ENCODE measurements at regions not wholly inside any gene's neighbourhood (a gene's known extent, or its start where the extent isn't known, plus 50 kb on each side); places are given as distances from the start of the nearest gene placed in this dataset.

GRCh38 chr1:232445361-232446106 lies 184.4 kb downstream of the SIPA1L2 start:
- no peak for DNase-seq (ENCODE audit: low spot score)

- no peak for DNase-seq (ENCODE audit: low spot score)
Measured at GRCh38 chr1:232443372-232443771, 186.6 kb downstream of the SIPA1L2 start.

- DNase-seq (ENCODE audit: low spot score), result no peak
Measured at GRCh38 chr1:232441036-232441411, 188.9 kb downstream of the SIPA1L2 start.

- no peak for DNase-seq (ENCODE audit: low spot score)
Measured at GRCh38 chr1:232440325-232441035, 189.5 kb downstream of the SIPA1L2 start.

- DNase-seq (ENCODE audit: low spot score), result no peak
Measured at GRCh38 chr1:232439011-232439410, 190.9 kb downstream of the SIPA1L2 start.

- no peak for DNase-seq (ENCODE audit: low spot score)
Measured at GRCh38 chr1:232438476-232438875, 191.5 kb downstream of the SIPA1L2 start.

- DNase-seq (ENCODE audit: low spot score), result no peak
Measured at GRCh38 chr1:232437510-232437909, 192.4 kb downstream of the SIPA1L2 start.

- no peak for DNase-seq (ENCODE audit: low spot score)
Measured at GRCh38 chr1:232435729-232436128, 194.2 kb downstream of the SIPA1L2 start.

- no peak for DNase-seq (ENCODE audit: low spot score)
Measured at GRCh38 chr1:232432313-232432712, 197.6 kb downstream of the SIPA1L2 start.

GRCh38 chr1:232431748-232432147 lies 198.2 kb downstream of the SIPA1L2 start:
- no peak for DNase-seq (ENCODE audit: low spot score)

GRCh38 chr1:232431326-232431725 lies 198.6 kb downstream of the SIPA1L2 start:
- no peak for DNase-seq (ENCODE audit: low spot score)

GRCh38 chr1:232430467-232430866 lies 199.5 kb downstream of the SIPA1L2 start:
- no peak for DNase-seq (ENCODE audit: low spot score)

- DNase-seq (ENCODE audit: low spot score), result no peak
Measured at GRCh38 chr1:232428786-232429530, 201.0 kb downstream of the SIPA1L2 start.

- no peak for DNase-seq (ENCODE audit: low spot score)
Measured at GRCh38 chr1:232428036-232428645, 201.8 kb downstream of the SIPA1L2 start.

GRCh38 chr1:232426801-232427200 lies 203.1 kb downstream of the SIPA1L2 start:
- no peak for DNase-seq (ENCODE audit: low spot score)

GRCh38 chr1:232425421-232425820 lies 204.5 kb downstream of the SIPA1L2 start:
- DNase-seq (ENCODE audit: low spot score), result no peak

GRCh38 chr1:232423591-232423990 lies 206.3 kb downstream of the SIPA1L2 start:
- DNase-seq (ENCODE audit: low spot score), result no peak

- no peak for DNase-seq (ENCODE audit: low spot score)
Measured at GRCh38 chr1:232422898-232423297, 207.0 kb downstream of the SIPA1L2 start.

- no peak for DNase-seq (ENCODE audit: low spot score)
Measured at GRCh38 chr1:232422098-232422497, 207.8 kb downstream of the SIPA1L2 start.

- no peak for DNase-seq (ENCODE audit: low spot score)
Measured at GRCh38 chr1:232421143-232421796, 208.7 kb downstream of the SIPA1L2 start.

- no peak for DNase-seq (ENCODE audit: low spot score)
Measured at GRCh38 chr1:232417636-232418248, 212.2 kb downstream of the SIPA1L2 start.

All from LoVo (cell line).